ENCODE measurements at regions not wholly inside any gene's neighbourhood (a gene's known extent, or its start where the extent isn't known, plus 50 kb on each side); places are given as distances from the start of the nearest gene placed in this dataset.

DNA sequence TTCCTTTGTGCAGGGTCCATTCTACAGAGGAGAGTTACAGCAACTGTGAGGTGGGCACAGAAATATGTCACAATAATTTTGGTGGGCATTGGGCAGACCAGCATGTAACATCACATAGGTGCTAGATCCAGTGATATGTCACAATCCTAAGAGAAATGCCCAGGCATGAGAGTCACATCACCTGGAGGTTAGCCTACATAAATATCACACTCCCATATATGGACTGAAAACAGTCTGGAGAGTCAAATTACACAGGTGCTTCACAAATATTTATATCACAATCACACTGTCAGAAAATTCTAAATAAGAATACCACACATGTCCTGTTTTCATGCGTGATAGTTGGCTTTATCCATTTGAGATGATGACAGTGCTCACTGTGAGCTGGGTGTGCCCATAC, 903.7 kb upstream of the AMELY start:
- H3K4me1 ChIP-seq: no peaks in the 10 kb centered on the region
- no peak for DNase-seq (ENCODE audit: low spot score in 2 of 2)
- intact Hi-C loops (cut with DNase I; ENCODE audit: low total_unique reads): no loop called here
- H3K27ac ChIP-seq: no peak overlapping the region
- H3K27me3 ChIP-seq: no peaks in the 10 kb centered on the region
- no peak overlapping the region for H3K4me3 ChIP-seq
- no peaks in the 10 kb centered on the region for H3K9me3 ChIP-seq
- TF ChIP-seq POLR2A (IDR thresholded peaks at IDR 0.05) (no peak), POLR2AphosphoS5 (IDR thresholded peaks at IDR 0.05) (no peak)
- TF ChIP-seq, protein P1, sequence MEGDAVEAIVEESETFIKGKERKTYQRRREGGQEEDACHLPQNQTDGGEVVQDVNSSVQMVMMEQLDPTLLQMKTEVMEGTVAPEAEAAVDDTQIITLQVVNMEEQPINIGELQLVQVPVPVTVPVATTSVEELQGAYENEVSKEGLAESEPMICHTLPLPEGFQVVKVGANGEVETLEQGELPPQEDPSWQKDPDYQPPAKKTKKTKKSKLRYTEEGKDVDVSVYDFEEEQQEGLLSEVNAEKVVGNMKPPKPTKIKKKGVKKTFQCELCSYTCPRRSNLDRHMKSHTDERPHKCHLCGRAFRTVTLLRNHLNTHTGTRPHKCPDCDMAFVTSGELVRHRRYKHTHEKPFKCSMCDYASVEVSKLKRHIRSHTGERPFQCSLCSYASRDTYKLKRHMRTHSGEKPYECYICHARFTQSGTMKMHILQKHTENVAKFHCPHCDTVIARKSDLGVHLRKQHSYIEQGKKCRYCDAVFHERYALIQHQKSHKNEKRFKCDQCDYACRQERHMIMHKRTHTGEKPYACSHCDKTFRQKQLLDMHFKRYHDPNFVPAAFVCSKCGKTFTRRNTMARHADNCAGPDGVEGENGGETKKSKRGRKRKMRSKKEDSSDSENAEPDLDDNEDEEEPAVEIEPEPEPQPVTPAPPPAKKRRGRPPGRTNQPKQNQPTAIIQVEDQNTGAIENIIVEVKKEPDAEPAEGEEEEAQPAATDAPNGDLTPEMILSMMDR (IDR thresholded peaks at IDR 0.05): no peak
- H3K36me3 ChIP-seq: no peaks in the 10 kb centered on the region

DNA sequence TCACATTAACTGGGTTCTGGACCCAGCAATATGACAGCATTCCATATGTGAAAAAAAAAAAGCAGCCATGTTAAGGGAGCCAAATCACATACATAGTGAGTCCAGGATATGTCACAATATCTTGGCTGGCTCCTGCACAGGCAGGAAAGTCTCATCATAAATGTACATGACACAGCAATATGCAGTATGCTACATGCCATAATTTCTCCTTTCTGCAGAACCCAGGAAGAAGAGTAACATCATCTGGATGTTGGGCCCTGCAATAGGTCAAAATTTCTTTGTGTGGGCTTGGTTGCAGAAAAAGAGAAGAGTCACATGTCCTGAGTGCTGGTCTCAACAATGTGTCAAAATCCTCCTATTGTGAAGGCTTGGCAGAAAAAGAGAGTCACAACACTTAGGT, 902.8 kb upstream of the AMELY start:
- Histone ChIP-seq H3K9me3 (no peaks in the 10 kb centered on the region), H3K4me3 (no peak overlapping the region), H3K27me3 (no peaks in the 10 kb centered on the region), H3K4me1 (no peaks in the 10 kb centered on the region), H3K36me3 (no peaks in the 10 kb centered on the region), H3K27ac (no peak overlapping the region)
- intact Hi-C loops (cut with DNase I; ENCODE audit: low total_unique reads): no loop called here
- DNase-seq (ENCODE audit: low spot score in 2 of 2): no peak
- TF ChIP-seq POLR2A (IDR thresholded peaks at IDR 0.05) (no peak), POLR2AphosphoS5 (IDR thresholded peaks at IDR 0.05) (no peak)
- TF ChIP-seq, protein P1 (IDR thresholded peaks at IDR 0.05): no peak

DNA sequence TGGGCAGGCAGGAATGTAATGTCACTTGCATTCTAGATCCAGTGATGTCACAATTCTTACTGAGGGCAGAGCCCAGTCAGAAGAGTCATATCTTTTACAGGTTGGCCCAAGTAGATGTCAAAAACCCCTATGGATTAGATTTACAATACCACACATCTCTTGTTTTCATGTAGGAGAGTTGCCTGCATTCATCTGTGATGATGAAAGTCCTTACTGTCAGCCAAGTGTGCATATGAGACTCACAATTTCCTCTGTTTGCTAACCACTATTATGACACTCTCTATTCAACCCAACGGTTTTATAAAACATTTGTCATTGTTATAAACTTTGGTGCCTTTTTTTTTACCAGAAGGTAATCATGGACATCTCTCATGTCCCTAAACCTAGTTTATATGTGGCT, 898.8 kb upstream of the AMELY start:
- Histone ChIP-seq H3K9me3 (no peaks in the 10 kb centered on the region), H3K4me1 (no peaks in the 10 kb centered on the region), H3K27me3 (no peaks in the 10 kb centered on the region), H3K36me3 (no peaks in the 10 kb centered on the region), H3K27ac (no peak overlapping the region), H3K4me3 (no peak overlapping the region)
- TF ChIP-seq POLR2AphosphoS5 (IDR thresholded peaks at IDR 0.05) (no peak), POLR2A (IDR thresholded peaks at IDR 0.05) (no peak)
- TF ChIP-seq, protein P1 (IDR thresholded peaks at IDR 0.05): no peak
- intact Hi-C loops (cut with DNase I; ENCODE audit: low total_unique reads): no loop called here
- DNase-seq (ENCODE audit: low spot score in 2 of 2): no peak

DNA sequence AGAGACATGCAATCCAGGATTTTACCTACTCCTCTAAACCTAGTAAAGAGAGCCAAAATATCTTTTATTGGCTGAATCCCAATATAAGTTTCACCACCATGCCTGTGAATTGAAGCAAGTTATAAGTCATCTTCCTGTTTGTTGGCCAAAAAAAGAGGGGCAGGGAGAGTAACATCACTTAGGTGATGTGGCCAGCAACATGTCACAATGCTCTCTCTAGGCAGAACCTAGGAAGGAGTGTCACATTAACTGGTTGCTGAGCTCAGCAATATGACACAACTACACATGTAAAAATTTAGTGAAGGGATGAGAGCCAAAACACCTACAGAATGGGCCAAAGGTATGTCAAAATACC, 895.9 kb upstream of the AMELY start:
- H3K27me3 ChIP-seq: no peaks in the 10 kb centered on the region
- intact Hi-C loops (cut with DNase I; ENCODE audit: low total_unique reads): no loop called here
- no peaks in the 10 kb centered on the region for H3K9me3 ChIP-seq
- no peak overlapping the region for H3K4me3 ChIP-seq
- H3K36me3 ChIP-seq: no peaks in the 10 kb centered on the region
- no peak for TF ChIP-seq POLR2A (IDR thresholded peaks at IDR 0.05)
- no peaks in the 10 kb centered on the region for H3K4me1 ChIP-seq
- no peak for DNase-seq (ENCODE audit: low spot score in 2 of 2)
- H3K27ac ChIP-seq: no peak overlapping the region

DNA sequence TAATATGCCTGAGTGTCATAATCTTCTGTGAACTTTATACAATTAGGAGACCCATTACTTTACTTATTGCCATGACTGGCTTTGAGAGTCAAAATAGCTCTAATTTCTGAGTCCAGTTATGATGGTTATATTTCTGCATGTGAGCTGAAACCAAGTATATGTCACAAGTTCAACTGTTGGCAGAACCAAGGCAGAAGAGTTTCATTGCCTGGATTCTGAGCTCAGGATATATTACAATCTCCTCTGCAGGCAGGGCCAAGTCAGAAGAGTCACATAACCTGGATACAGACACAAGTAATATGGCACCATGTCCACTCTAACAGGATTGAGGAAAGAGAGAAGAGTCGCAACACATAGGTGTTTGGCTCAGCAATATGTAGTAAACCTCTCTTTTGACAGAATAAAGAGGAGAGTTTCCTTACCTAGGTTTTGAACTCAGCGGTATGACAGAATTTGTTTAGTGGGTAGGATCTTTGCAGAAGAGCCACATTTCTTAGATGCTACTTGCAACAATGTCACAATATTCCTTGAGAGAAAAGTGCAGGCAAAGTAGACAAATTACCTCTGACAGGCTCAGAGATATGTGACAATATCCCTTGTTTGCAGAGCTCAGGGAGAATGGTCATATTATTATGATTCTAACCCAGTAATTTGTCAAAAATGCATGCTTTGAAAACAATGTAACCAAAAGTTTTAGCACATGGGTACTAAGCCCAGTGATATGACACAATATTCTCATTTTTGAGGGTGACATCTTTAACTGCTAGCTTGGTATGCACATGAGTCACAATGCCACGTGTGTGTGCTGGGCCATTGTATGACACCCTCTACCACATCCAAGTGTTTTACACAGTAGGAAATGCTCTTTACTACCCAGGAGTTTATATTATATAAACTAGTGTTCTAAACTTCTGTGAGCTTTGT, 895.3 kb upstream of the AMELY start:
- DNase-seq (ENCODE audit: low spot score in 2 of 2): no peak
- Histone ChIP-seq H3K4me1 (no peaks in the 10 kb centered on the region), H3K27me3 (no peaks in the 10 kb centered on the region), H3K36me3 (no peaks in the 10 kb centered on the region), H3K27ac (no peak overlapping the region), H3K9me3 (no peaks in the 10 kb centered on the region), H3K4me3 (no peak overlapping the region)
- TF ChIP-seq POLR2A (IDR thresholded peaks at IDR 0.05): no peak
- TF ChIP-seq, protein P1 (IDR thresholded peaks at IDR 0.05): no peak
- no peak for TF ChIP-seq POLR2AphosphoS5 (IDR thresholded peaks at IDR 0.05)
- intact Hi-C loops (cut with DNase I; ENCODE audit: low total_unique reads): no loop called here

Data from breast epithelium (tissue), 4 donors.